Ishikawa (cell line): ENCODE measurements at regions not wholly inside any gene's neighbourhood (a gene's known extent, or its start where the extent isn't known, plus 50 kb on each side); places are given as distances from the start of the nearest gene placed in this dataset.

ENCODE experiments used
- CEBPB ChIP-seq: IDR thresholded peaks from 2 replicates; pipeline ENCODE4 v1.6.1; 2012
- CREB1 ChIP-seq: IDR thresholded peaks from 2 replicates; pipeline ENCODE4 v1.6.1; 2012; ENCODE audit warnings: low read depth
- EGR1 ChIP-seq: IDR thresholded peaks from 2 replicates; pipeline ENCODE4 v1.6.1; 2012
- EP300 ChIP-seq: IDR thresholded peaks from 2 replicates; pipeline ENCODE4 v1.6.1; 2012; ENCODE audit warnings: borderline replicate concordance
- FOXM1 ChIP-seq: IDR thresholded peaks from 2 replicates; pipeline ENCODE4 v1.6.1; 2012; ENCODE audit warnings: low read depth, borderline replicate concordance
- NFIC ChIP-seq: IDR thresholded peaks from 2 replicates; pipeline ENCODE4 v1.6.1; 2012
- RAD21 ChIP-seq: IDR thresholded peaks from 2 replicates; pipeline ENCODE4 v1.6.1; 2012; ENCODE audit warnings: low read depth
- TAF1 ChIP-seq: IDR thresholded peaks from 2 replicates; pipeline ENCODE4 v1.6.1; 2012; ENCODE audit warnings: low read depth, mild to moderate bottlenecking
- TCF12 ChIP-seq: IDR thresholded peaks from 2 replicates; pipeline ENCODE4 v1.6.1; 2012; ENCODE audit warnings: low read depth
- TEAD4 ChIP-seq: IDR thresholded peaks from 2 replicates; pipeline ENCODE4 v1.6.1; 2012
- YY1 ChIP-seq: IDR thresholded peaks from 2 replicates; pipeline ENCODE4 v1.6.1; 2012; ENCODE audit warnings: low read depth
- ZBTB7A ChIP-seq: IDR thresholded peaks from 2 replicates; pipeline ENCODE4 v1.6.1; 2012; ENCODE audit warnings: low read depth
- TF ChIP-seq, protein P1 (sequence below): IDR thresholded peaks from 2 replicates; pipeline ENCODE4 v1.6.1; 2012
- TF ChIP-seq, protein P2 (sequence below): IDR thresholded peaks from 2 replicates; pipeline ENCODE4 v1.6.1; 2012
- TF ChIP-seq, protein P3 (sequence below): IDR thresholded peaks from 2 replicates; pipeline ENCODE4 v1.6.1; 2012; ENCODE audit warnings: low read depth, mild to moderate bottlenecking

DNA sequence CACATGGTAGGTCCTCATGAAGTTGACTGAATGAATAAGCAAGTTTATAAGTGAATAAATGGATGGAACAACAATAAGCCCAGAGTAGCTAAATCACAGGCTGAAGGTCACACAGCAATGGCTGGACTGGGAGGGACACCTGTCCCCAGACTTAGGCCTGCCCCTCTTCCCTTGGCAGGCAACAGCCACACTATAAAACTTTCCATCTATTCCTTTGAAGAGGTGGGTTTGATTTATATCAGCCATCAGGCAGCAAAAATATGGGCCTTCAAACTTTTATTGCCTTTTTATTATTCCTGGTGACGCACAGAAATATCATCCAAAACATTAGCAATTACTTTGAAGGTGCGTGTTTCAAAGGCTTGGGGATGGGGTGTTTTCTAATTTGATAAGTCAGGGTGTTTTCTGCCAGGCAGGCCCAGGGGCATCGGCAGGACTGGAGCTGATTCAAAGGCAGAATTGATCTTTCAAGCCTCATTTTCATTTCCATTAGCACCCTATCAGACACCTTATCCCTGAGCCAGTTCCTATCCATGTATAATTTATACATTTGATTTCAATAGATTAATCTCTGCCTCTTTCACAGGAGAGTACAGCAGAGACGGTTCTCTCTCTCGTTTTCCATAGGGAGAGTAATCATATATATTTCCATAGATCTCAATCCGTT lies 67.2 kb upstream of the LYRM9 start:
- TF ChIP-seq CEBPB (no peak), TCF12 (no peak), ZBTB7A (no peak), RAD21 (no peak), EGR1 (no peak), CREB1 (no peak), EP300 (no peak)
- TF ChIP-seq, protein P1, sequence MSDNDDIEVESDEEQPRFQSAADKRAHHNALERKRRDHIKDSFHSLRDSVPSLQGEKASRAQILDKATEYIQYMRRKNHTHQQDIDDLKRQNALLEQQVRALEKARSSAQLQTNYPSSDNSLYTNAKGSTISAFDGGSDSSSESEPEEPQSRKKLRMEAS: no peak
- TF ChIP-seq, protein P2, sequence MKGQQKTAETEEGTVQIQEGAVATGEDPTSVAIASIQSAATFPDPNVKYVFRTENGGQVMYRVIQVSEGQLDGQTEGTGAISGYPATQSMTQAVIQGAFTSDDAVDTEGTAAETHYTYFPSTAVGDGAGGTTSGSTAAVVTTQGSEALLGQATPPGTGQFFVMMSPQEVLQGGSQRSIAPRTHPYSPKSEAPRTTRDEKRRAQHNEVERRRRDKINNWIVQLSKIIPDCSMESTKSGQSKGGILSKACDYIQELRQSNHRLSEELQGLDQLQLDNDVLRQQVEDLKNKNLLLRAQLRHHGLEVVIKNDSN: no peak

DNA sequence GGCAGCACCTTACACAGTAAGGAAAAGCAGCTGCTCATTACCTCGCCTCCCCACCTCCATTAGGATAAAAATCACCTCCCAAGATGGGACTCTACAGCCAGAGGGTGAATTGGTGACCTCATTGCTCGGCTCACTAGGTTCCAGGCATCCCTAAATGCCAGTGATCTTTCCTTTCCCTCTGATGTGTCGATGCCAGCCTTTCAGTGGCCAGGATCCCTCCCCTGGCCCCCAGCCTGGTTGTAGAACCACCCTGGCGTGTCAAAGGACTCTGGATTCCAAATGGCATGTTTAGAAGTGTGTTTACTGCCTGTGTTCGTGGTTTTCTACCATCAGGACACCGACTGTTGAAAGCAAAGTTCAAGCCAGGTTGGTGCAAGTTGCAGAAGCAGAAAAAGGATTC lies 72.1 kb upstream of the LYRM9 start:
- TF ChIP-seq RAD21: no peak
- no peak for TF ChIP-seq TEAD4
- TF ChIP-seq NFIC: no peak
- no peak for TF ChIP-seq CREB1
- TF ChIP-seq CEBPB: no peak
- no peak for TF ChIP-seq TCF12
- no peak for TF ChIP-seq ZBTB7A
- TF ChIP-seq FOXM1: no peak

DNA sequence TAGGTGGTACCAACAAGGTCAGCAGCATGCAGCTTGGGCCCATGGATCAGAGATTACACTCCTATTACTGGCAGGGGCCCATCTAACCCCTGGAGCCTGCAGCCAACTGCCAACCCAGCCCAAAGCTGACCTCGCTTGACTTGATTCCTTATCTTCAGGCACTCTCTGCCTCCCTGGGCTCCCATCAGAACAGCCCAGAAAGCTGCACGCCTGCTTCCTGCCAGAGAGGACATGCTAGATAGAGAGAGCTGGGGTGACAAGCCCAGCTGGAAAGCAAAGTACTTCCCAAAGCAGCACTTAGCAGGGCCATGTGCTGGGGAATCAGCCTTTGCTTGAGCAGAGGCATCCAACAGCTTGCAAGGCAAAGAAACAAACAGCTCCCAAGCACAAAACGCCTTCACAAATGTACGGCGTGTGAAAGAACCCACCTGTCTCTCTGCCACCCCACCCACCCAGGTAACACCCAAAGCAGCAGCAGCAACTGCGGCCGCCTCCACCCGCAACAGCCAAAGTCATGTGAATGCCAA lies 74.2 kb upstream of the NLK start:
- TF ChIP-seq CREB1 (no peak), CEBPB (no peak), NFIC (no peak), FOXM1 (no peak), TCF12 (no peak), EGR1 (no peak), EP300 (no peak), RAD21 (no peak), TAF1 (no peak), ZBTB7A (no peak), YY1 (no peak), TEAD4 (no peak)
- TF ChIP-seq, protein P2: no peak
- TF ChIP-seq, protein P3, sequence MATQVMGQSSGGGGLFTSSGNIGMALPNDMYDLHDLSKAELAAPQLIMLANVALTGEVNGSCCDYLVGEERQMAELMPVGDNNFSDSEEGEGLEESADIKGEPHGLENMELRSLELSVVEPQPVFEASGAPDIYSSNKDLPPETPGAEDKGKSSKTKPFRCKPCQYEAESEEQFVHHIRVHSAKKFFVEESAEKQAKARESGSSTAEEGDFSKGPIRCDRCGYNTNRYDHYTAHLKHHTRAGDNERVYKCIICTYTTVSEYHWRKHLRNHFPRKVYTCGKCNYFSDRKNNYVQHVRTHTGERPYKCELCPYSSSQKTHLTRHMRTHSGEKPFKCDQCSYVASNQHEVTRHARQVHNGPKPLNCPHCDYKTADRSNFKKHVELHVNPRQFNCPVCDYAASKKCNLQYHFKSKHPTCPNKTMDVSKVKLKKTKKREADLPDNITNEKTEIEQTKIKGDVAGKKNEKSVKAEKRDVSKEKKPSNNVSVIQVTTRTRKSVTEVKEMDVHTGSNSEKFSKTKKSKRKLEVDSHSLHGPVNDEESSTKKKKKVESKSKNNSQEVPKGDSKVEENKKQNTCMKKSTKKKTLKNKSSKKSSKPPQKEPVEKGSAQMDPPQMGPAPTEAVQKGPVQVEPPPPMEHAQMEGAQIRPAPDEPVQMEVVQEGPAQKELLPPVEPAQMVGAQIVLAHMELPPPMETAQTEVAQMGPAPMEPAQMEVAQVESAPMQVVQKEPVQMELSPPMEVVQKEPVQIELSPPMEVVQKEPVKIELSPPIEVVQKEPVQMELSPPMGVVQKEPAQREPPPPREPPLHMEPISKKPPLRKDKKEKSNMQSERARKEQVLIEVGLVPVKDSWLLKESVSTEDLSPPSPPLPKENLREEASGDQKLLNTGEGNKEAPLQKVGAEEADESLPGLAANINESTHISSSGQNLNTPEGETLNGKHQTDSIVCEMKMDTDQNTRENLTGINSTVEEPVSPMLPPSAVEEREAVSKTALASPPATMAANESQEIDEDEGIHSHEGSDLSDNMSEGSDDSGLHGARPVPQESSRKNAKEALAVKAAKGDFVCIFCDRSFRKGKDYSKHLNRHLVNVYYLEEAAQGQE: no peak
- TF ChIP-seq, protein P1: no peak

DNA sequence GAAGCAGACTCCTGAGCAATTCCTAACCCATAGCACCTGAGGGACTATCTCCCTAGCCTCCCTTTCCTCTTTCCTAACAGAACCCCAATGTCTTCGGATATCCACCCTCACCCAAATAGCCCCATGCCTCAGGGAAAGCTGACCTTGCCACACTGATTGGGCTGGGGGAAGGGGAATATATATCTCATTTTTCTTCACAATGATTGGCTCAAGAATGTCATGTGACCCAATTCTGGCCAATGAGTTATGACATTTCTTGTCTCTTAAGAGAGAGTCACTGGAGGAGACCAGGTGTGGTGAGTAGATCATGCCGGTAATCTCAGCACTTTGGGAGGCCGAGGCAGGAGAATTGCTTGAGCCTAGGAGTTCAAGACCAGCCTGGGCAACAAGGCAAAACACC lies 71.9 kb upstream of the NLK start:
- TF ChIP-seq YY1: no peak
- TF ChIP-seq TEAD4: no peak
- no peak for TF ChIP-seq RAD21
- TF ChIP-seq FOXM1: no peak
- TF ChIP-seq, protein P2: no peak; the same call in 1 of the 2 replicates
- TF ChIP-seq, protein P1: no peak
- TF ChIP-seq CREB1: no peak
- no peak for TF ChIP-seq ZBTB7A
- TF ChIP-seq TAF1: no peak
- TF ChIP-seq NFIC: no peak
- TF ChIP-seq, protein P3: no peak
- TF ChIP-seq CEBPB: no peak
- TF ChIP-seq EP300: no peak
- TF ChIP-seq EGR1: no peak
- TF ChIP-seq TCF12: no peak
